GM23338 (cell line): ENCODE measurements at regions not wholly inside any gene's neighbourhood (a gene's known extent, or its start where the extent isn't known, plus 50 kb on each side); places are given as distances from the start of the nearest gene placed in this dataset.

Source experiments
- EZH2 ChIP-seq: fragments of 200-600 bp; sonication (generic); IDR thresholded peaks from one replicate; pipeline ENCODE4 v1.8.0; 2017; ENCODE audit warnings: antibody characterized with exemption, mild to moderate bottlenecking, low read depth; ENCODE audit not compliant: unreplicated experiment
- JUNB ChIP-seq: IDR thresholded peaks from one replicate; pipeline ENCODE4 v1.6.1; 2016; ENCODE audit warnings: antibody characterized with exemption; ENCODE audit not compliant: unreplicated experiment
- POLR2AphosphoS5 ChIP-seq: IDR thresholded peaks from 2 replicates; pipeline ENCODE4 v1.6.1; 2016; ENCODE audit warnings: antibody characterized with exemption, low read depth
- ZNF114 ChIP-seq: fragments of 250-450 bp; sonication (Bioruptor Pico); IDR thresholded peaks from 2 replicates; pipeline ENCODE4 v1.5.0; 2020; ENCODE audit warnings: mild to moderate bottlenecking, moderate library complexity
- TF ChIP-seq, protein P1 (sequence below), 2 experiments: fragments of 200-600 bp in 1 of 2; sonication (generic) in 1 of 2; conservative IDR thresholded peaks; 2 replicates each; pipeline versions ENCODE4 v1.5.1 to v1.6.1; 2016 to 2017; ENCODE audit warnings: antibody characterized with exemption in 2 of 2, low read depth in 2 of 2, mild to moderate bottlenecking in 2 of 2, moderate library complexity in 1 of 2

GRCh38 chr5:133679534-133679933 is 67.2 kb upstream of the FSTL4 start:
- TF ChIP-seq, protein P1, sequence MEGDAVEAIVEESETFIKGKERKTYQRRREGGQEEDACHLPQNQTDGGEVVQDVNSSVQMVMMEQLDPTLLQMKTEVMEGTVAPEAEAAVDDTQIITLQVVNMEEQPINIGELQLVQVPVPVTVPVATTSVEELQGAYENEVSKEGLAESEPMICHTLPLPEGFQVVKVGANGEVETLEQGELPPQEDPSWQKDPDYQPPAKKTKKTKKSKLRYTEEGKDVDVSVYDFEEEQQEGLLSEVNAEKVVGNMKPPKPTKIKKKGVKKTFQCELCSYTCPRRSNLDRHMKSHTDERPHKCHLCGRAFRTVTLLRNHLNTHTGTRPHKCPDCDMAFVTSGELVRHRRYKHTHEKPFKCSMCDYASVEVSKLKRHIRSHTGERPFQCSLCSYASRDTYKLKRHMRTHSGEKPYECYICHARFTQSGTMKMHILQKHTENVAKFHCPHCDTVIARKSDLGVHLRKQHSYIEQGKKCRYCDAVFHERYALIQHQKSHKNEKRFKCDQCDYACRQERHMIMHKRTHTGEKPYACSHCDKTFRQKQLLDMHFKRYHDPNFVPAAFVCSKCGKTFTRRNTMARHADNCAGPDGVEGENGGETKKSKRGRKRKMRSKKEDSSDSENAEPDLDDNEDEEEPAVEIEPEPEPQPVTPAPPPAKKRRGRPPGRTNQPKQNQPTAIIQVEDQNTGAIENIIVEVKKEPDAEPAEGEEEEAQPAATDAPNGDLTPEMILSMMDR (conservative IDR thresholded peaks at IDR 0.05; ENCODE audit: low read depth in 2 of 2): no peak
- no peak for TF ChIP-seq POLR2AphosphoS5
- TF ChIP-seq JUNB: no peak
- no peak for TF ChIP-seq EZH2
- TF ChIP-seq ZNF114 (CRISPR knock-in tag): no peak
